HepG2 (cell line): ENCODE measurements at regions not wholly inside any gene's neighbourhood (a gene's known extent, or its start where the extent isn't known, plus 50 kb on each side); places are given as distances from the start of the nearest gene placed in this dataset.
"Not testable (repeated sequence)": the region's sequence is repeated elsewhere in the genome, so short reads cannot be mapped to it uniquely, and the experiment has no call there.

Source experiments
- ATAC-seq: fragments of 200-7000 bp; cut with Tn5 transposase; 3 replicates; pipeline ENCODE4 v1.9.1; 2020; ENCODE audit warnings: mild to moderate bottlenecking, moderate library complexity
- BruUV-seq: library from RNA; stranded (reverse); fragments of 400-500 nt; replicated peaks from 2 replicates; lab custom pipeline; 2021; lab: Mats Ljungman, UMichigan
- CTCF ChIA-PET: fragments of 300-600 bp; formaldehyde crosslinking; extraction: SDS; loops from one replicate; lab custom pipeline; 2021; ENCODE audit warnings: low total read pairs, inconsistent platforms, low intra/inter-chr PET ratio; lab: Yijun Ruan, JAX
- POLR2A ChIA-PET: fragments of 350-600 bp; sonication (Branson Sonifier 250); formaldehyde crosslinking; loops from one replicate; lab custom pipeline; 2020; ENCODE audit warnings: antibody characterized with exemption, inconsistent platforms; lab: Yijun Ruan, JAX
- DNase-seq: peaks from one replicate; pipeline ENCODE4 v3.0.0-alpha.2; 2015; ENCODE audit warnings: low spot score
- FAIRE-seq: peaks from 3 replicates; lab custom pipeline; 2011; peaks lifted over from hg19 to GRCh38; lab: Jason Lieb, UNC
- H2AFZ ChIP-seq: one replicate; pipeline ENCODE4 v1.6.1; 2011; ENCODE audit warnings: low read length, inconsistent platforms
- H3K27ac ChIP-seq: fragments of 300-600 bp; 3 replicates; pipeline ENCODE4 v1.8.0; 2011; ENCODE audit warnings: mixed run types, mild to moderate bottlenecking, mixed read lengths, low read length, inconsistent platforms; ENCODE audit not compliant: insufficient read depth; ENCODE audit errors: extremely low read length
- H3K27me3 ChIP-seq, 2 experiments: fragments of 200-600 bp in 1 of 2; 2 replicates in 1 of 2; 3 replicates in 1 of 2; pipeline versions ENCODE4 v1.6.0 to v1.8.0; 2011; ENCODE audit warnings: low read length in 2 of 2, mild to moderate bottlenecking in 2 of 2, moderate library complexity in 2 of 2, inconsistent platforms in 1 of 2; ENCODE audit not compliant: insufficient read depth in 2 of 2, control insufficient read depth in 1 of 2
- H3K36me3 ChIP-seq, 2 experiments: fragments of 200-600 bp in 1 of 2; replicated peaks in 1 of 2; 2 replicates in 1 of 2; 3 replicates in 1 of 2; pipeline versions ENCODE4 v1.5.1 to v1.8.0; 2011; ENCODE audit warnings: low read length in 2 of 2, inconsistent platforms in 1 of 2; ENCODE audit not compliant: insufficient read depth in 2 of 2, control insufficient read depth in 1 of 2
- H3K4me1 ChIP-seq: 2 replicates; pipeline ENCODE4 v1.5.1; 2012; ENCODE audit warnings: low read length, inconsistent platforms; ENCODE audit not compliant: insufficient read depth
- H3K4me2 ChIP-seq: 2 replicates; pipeline ENCODE4 v1.6.0; 2011; ENCODE audit warnings: low read depth, low read length, inconsistent platforms
- H3K4me3 ChIP-seq, 3 experiments: fragments of 200-600 bp in 1 of 3; sonication (generic), shearing (Covaris generic) in 1 of 3; replicated peaks in 1 of 3; 2 replicates each; pipeline ENCODE4 v1.5.1; 2011 to 2016; ENCODE audit warnings: low read length in 3 of 3, inconsistent platforms in 2 of 3, low read depth in 2 of 3, mild to moderate bottlenecking in 2 of 3, control low read depth in 1 of 3, mixed read lengths in 1 of 3; ENCODE audit not compliant: insufficient read depth in 1 of 3
- H3K79me2 ChIP-seq: one replicate; pipeline ENCODE4 v1.6.1; 2011; ENCODE audit warnings: low read length, inconsistent platforms; ENCODE audit not compliant: insufficient read depth
- H3K9ac ChIP-seq: 2 replicates; pipeline ENCODE4 v1.6.0; 2011; ENCODE audit warnings: mild to moderate bottlenecking, low read depth, low read length, inconsistent platforms; ENCODE audit not compliant: insufficient read depth
- H3K9me3 ChIP-seq: 2 replicates; pipeline ENCODE4 v1.5.1; 2012; ENCODE audit warnings: mild to moderate bottlenecking, low read length
- H4K20me1 ChIP-seq: 2 replicates; pipeline ENCODE4 v1.6.0; 2011; ENCODE audit warnings: inconsistent platforms, mild to moderate bottlenecking, low read length, moderate library complexity; ENCODE audit not compliant: insufficient read depth
- GMEB2 ChIP-seq: IDR thresholded peaks from 2 replicates; pipeline ENCODE4 v1.6.1; 2016; ENCODE audit warnings: missing biosample characterization, missing genetic modification reagents, low read depth
- WGBS: methylation state at CpG from one replicate; pipeline ENCODE4 v1.1.6; 2017; ENCODE audit warnings: low lambda C conversion rate; 5-methylcytosine and 5-hydroxymethylcytosine counted together
- in situ Hi-C: cut with HindIII; loops from 2 replicates; pipeline ENCODE4 v1.10.0; 2017; ENCODE audit warnings: low pct_unique_long_range_greater_than_20kb; ENCODE audit not compliant: extremely low pct_ligation_motif_present
- intact Hi-C: fragments of 100-400 bp; cut with micrococcal nuclease; formaldehyde crosslinking; loops from one replicate; pipeline ENCODE4 v1.10.0; 2022; ENCODE audit not compliant: unreplicated experiment

- TF ChIP-seq GMEB2 (CRISPR knock-in tag): no peak
These were observed 324.9 kb upstream of the SGCG start (continued) for GRCh38 chr13:22855926-22856325.

DNA sequence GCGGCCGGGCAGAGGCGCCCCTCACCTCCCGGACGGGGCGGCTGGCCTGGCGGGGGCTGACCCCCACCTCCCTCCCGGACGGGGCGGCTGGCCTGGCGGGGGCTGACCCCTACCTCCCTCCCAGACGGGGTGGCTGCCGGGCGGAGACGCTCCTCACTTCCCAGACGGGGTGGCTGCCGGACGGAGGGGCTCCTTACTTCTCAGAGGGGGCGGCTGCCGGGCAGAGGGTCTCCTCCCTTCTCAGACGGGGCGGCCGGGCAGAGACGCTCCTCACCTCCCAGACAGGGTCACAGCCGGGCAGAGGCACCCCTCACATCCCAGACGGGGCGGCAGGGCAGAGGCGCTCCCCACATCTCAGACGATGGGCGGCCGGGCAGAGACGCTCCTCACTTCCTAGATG, 321.8 kb upstream of the SGCG start:
- H3K4me1 ChIP-seq, H3K79me2 ChIP-seq, H3K9ac ChIP-seq, POLR2A ChIA-PET, H3K9me3 ChIP-seq, CTCF ChIA-PET, in situ Hi-C loops, DNase-seq, H3K36me3 ChIP-seq, H2AFZ ChIP-seq, ATAC-seq, H4K20me1 ChIP-seq, BruUV-seq, H3K4me2 ChIP-seq, FAIRE-seq, H3K27me3 ChIP-seq, H3K4me3 ChIP-seq, H3K27ac ChIP-seq, intact Hi-C loops: not testable (repeated sequence)
- WGBS: 85% methylated on average over 9 of the region's 32 CpGs

DNA sequence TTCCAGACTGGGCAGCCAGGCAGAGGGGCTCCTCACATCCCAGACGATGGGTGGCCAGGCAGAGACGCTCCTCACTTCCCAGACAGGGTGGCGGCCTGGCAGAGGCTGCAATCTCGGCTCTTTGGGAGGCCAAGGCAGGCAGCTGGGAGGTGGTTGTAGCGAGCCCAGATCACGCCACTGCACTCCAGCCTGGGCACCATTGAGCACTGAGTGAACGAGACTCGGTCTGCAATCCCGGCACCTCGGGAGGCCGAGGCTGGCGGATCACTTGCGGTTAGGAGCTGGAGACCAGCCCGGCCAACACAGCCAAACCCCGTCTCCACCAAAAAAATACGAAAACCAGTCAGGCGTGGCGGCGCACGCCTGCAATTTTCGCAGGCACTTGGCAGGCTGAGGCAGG, 321.4 kb upstream of the SGCG start:
- H3K79me2 ChIP-seq, H3K27ac ChIP-seq, DNase-seq, H3K4me2 ChIP-seq, ATAC-seq, H3K36me3 ChIP-seq, BruUV-seq, POLR2A ChIA-PET, H3K9ac ChIP-seq, H2AFZ ChIP-seq, CTCF ChIA-PET, H3K9me3 ChIP-seq, H3K4me1 ChIP-seq, H4K20me1 ChIP-seq, FAIRE-seq, H3K27me3 ChIP-seq, H3K4me3 ChIP-seq, intact Hi-C loops, in situ Hi-C loops: not testable (repeated sequence)
- 81% methylated on average over 17 of the region's 21 CpGs for WGBS
